H9 (cell line): ENCODE measurements at regions not wholly inside any gene's neighbourhood (a gene's known extent, or its start where the extent isn't known, plus 50 kb on each side); places are given as distances from the start of the nearest gene placed in this dataset.

ENCODE experiments used
- DNase-seq: peaks from one replicate; pipeline ENCODE4 v3.0.0-alpha.2; 2017
- H2AFZ ChIP-seq: one replicate; pipeline ENCODE4 v1.6.1; 2013; ENCODE audit warnings: mild to moderate bottlenecking, low read length, control low read depth, moderate library complexity
- H2AK5ac ChIP-seq: 2 replicates; pipeline ENCODE4 v1.6.1; 2013; ENCODE audit warnings: low read length, control low read depth, mixed read lengths; ENCODE audit not compliant: insufficient read length
- H2BK120ac ChIP-seq: one replicate; pipeline ENCODE4 v1.6.1; 2013; ENCODE audit warnings: low read depth, mild to moderate bottlenecking, low read length, control low read depth, inconsistent platforms; ENCODE audit not compliant: poor library complexity, severe bottlenecking
- H2BK12ac ChIP-seq: 2 replicates; pipeline ENCODE4 v1.6.1; 2013; ENCODE audit warnings: low read length, control low read depth, mixed read lengths, low read depth; ENCODE audit not compliant: insufficient read length
- H2BK15ac ChIP-seq: 2 replicates; pipeline ENCODE4 v1.6.1; 2013; ENCODE audit warnings: low read depth, low read length, control low read depth
- H2BK20ac ChIP-seq: one replicate; pipeline ENCODE4 v1.6.1; 2013; ENCODE audit warnings: low read depth, mild to moderate bottlenecking, low read length, control low read depth, inconsistent platforms; ENCODE audit not compliant: poor library complexity, severe bottlenecking
- H2BK5ac ChIP-seq: 2 replicates; pipeline ENCODE4 v1.6.1; 2013; ENCODE audit warnings: low read length, control low read depth, mixed read lengths; ENCODE audit not compliant: insufficient read length
- H3K14ac ChIP-seq: 2 replicates; pipeline ENCODE4 v1.6.1; 2013; ENCODE audit warnings: low read length, control low read depth; ENCODE audit not compliant: insufficient read depth
- H3K18ac ChIP-seq: 2 replicates; pipeline ENCODE4 v1.6.1; 2013; ENCODE audit warnings: low read depth, mild to moderate bottlenecking, mixed read lengths, low read length, control low read depth; ENCODE audit not compliant: insufficient read length
- H3K23ac ChIP-seq: 2 replicates; pipeline ENCODE4 v1.6.1; 2013; ENCODE audit warnings: low read length, control low read depth, mixed read lengths, low read depth; ENCODE audit not compliant: insufficient read length
- H3K23me2 ChIP-seq: 2 replicates; pipeline ENCODE4 v1.6.1; 2013; ENCODE audit warnings: low read depth, mild to moderate bottlenecking, mixed read lengths, low read length, control low read depth; ENCODE audit not compliant: insufficient read length, poor library complexity, severe bottlenecking
- H3K27ac ChIP-seq: 2 replicates; pipeline ENCODE4 v1.5.1; 2013; ENCODE audit warnings: low read length, control low read depth, mixed read lengths, low read depth; ENCODE audit not compliant: insufficient read length
- H3K27me3 ChIP-seq: 2 replicates; pipeline ENCODE4 v1.6.1; 2013; ENCODE audit warnings: low read length, control low read depth, inconsistent platforms; ENCODE audit not compliant: insufficient read depth
- H3K4ac ChIP-seq: 2 replicates; pipeline ENCODE4 v1.6.1; 2013; ENCODE audit warnings: low read depth, mild to moderate bottlenecking, control low read depth, inconsistent platforms, low read length, moderate library complexity
- H3K4me1 ChIP-seq: 2 replicates; pipeline ENCODE4 v1.6.1; 2013; ENCODE audit warnings: low read length, control low read depth, inconsistent platforms; ENCODE audit not compliant: insufficient read depth
- H3K4me2 ChIP-seq: 2 replicates; pipeline ENCODE4 v1.6.1; 2013; ENCODE audit warnings: low read length, control low read depth, mixed read lengths; ENCODE audit not compliant: insufficient read length, insufficient read depth
- H3K56ac ChIP-seq: 2 replicates; pipeline ENCODE4 v1.6.1; 2013; ENCODE audit warnings: low read depth, mild to moderate bottlenecking, mixed read lengths, low read length, control low read depth; ENCODE audit not compliant: insufficient read length
- H3K79me1 ChIP-seq: 2 replicates; pipeline ENCODE4 v1.6.1; 2013; ENCODE audit warnings: low read depth, mild to moderate bottlenecking, moderate library complexity, low read length, control low read depth, inconsistent platforms; ENCODE audit not compliant: insufficient read depth, poor library complexity, severe bottlenecking
- H3K79me2 ChIP-seq: 2 replicates; pipeline ENCODE4 v1.6.1; 2013; ENCODE audit warnings: low read length, control low read depth, inconsistent platforms; ENCODE audit not compliant: insufficient read depth
- H3K9ac ChIP-seq: 2 replicates; pipeline ENCODE4 v1.6.1; 2013; ENCODE audit warnings: low read length, control low read depth, mixed read lengths; ENCODE audit not compliant: insufficient read length; ENCODE audit errors: extremely low read depth
- H3K9me3 ChIP-seq: one replicate; pipeline ENCODE4 v1.6.1; 2013; ENCODE audit warnings: low read depth, low read length, inconsistent platforms; ENCODE audit not compliant: control insufficient read depth
- H3T11ph ChIP-seq: one replicate; pipeline ENCODE4 v1.6.1; 2013; ENCODE audit warnings: mild to moderate bottlenecking, low read length, control low read depth, inconsistent platforms
- H4K20me1 ChIP-seq: one replicate; pipeline ENCODE4 v1.6.1; 2013; ENCODE audit not compliant: control insufficient read depth, insufficient read length, insufficient read depth
- H4K5ac ChIP-seq: 2 replicates; pipeline ENCODE4 v1.6.1; 2013; ENCODE audit warnings: low read depth, mild to moderate bottlenecking, mixed read lengths, low read length, control low read depth; ENCODE audit not compliant: insufficient read length
- H4K8ac ChIP-seq: replicated peaks from 2 replicates; pipeline ENCODE4 v1.6.1; 2013; ENCODE audit warnings: low read length, control low read depth, mixed read lengths, low read depth; ENCODE audit not compliant: insufficient read length
- H4K91ac ChIP-seq: 2 replicates; pipeline ENCODE4 v1.6.1; 2013; ENCODE audit warnings: low read depth, mild to moderate bottlenecking, moderate library complexity, mixed read lengths, low read length, control low read depth; ENCODE audit not compliant: insufficient read length
- H3K27ac Mint-ChIP-seq, 3 experiments: 2 replicates in 2 of 3; 3 replicates in 1 of 3; pipeline ENCODE4 v1.8.0; 2020 to 2021; ENCODE audit warnings: mixed read lengths in 3 of 3, mild to moderate bottlenecking in 1 of 3, moderate library complexity in 1 of 3
- H3K27me3 Mint-ChIP-seq: 2 replicates; pipeline ENCODE4 v1.8.0; 2021; ENCODE audit warnings: low read depth, mild to moderate bottlenecking, moderate library complexity, mixed read lengths
- H3K36me3 Mint-ChIP-seq, 3 experiments: 2 replicates in 2 of 3; 3 replicates in 1 of 3; pipeline ENCODE4 v1.8.0; 2020 to 2021; ENCODE audit warnings: low read depth in 3 of 3, mixed read lengths in 3 of 3; ENCODE audit not compliant: insufficient read depth in 1 of 3
- H3K4me1 Mint-ChIP-seq, 2 experiments: 2 replicates each; pipeline ENCODE4 v1.8.0; 2020; ENCODE audit warnings: mixed read lengths in 2 of 2
- H3K4me3 Mint-ChIP-seq, 2 experiments: 2 replicates in 1 of 2; 3 replicates in 1 of 2; pipeline ENCODE4 v1.8.0; 2020 to 2021; ENCODE audit warnings: mild to moderate bottlenecking in 2 of 2, mixed read lengths in 2 of 2, moderate library complexity in 1 of 2
- H3K9me3 Mint-ChIP-seq, 2 experiments: 2 replicates in 1 of 2; 3 replicates in 1 of 2; pipeline ENCODE4 v1.8.0; 2020; ENCODE audit warnings: mild to moderate bottlenecking in 2 of 2, mixed read lengths in 2 of 2, moderate library complexity in 1 of 2
- WGBS: extraction: QIAGEN DNeasy Blood & Tissue Kit; methylation state at CpG from one replicate; pipeline ENCODE4 v1.1.7; 2013; ENCODE audit warnings: missing lambda C conversion rate, low lambda C conversion rate, mixed read lengths; ENCODE audit not compliant: insufficient read length; ENCODE audit errors: extremely low coverage; 5-methylcytosine and 5-hydroxymethylcytosine counted together
- TF ChIP-seq, protein P1 (sequence below): fragments of 200-600 bp; sonication (generic); conservative IDR thresholded peaks from 3 replicates; pipeline ENCODE4 v1.8.0; 2021; ENCODE audit warnings: antibody characterized with exemption, mild to moderate bottlenecking

DNA sequence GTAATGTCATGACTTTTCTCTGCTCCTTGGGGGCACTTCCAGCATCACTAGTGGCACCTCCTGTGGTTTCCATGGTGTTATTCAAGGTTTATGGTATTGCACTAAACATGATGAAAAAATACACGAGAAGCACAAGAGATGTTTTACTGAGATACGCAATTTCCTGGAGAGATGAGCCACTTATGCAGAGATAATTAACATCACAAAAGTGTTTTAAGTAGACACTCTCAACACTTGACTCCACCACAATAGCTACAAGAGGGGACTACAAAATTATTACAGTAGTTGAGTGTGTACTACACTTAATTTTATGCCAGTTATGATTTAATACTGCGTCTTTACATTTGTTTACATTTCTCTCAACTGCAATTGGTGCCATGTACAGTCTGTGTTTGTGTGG, 906.7 kb downstream of the DNAJB9 start:
- Histone ChIP-seq H3K4me2 (no peak overlapping the region), H3K79me2 (no peaks in the 10 kb centered on the region), H3K4ac (no peak overlapping the region), H4K20me1 (no peaks in the 10 kb centered on the region), H2AK5ac (no peak overlapping the region), H2AFZ (no peak overlapping the region), H3K56ac (no peak overlapping the region), H4K91ac (no peak overlapping the region), H3K23me2 (no peaks in the 10 kb centered on the region), H3K27ac (no peak overlapping the region), H2BK20ac (no peak overlapping the region), H2BK5ac (no peak overlapping the region), H4K5ac (no peak overlapping the region), H3K79me1 (no peaks in the 10 kb centered on the region), H3K23ac (no peak overlapping the region), H2BK15ac (no peak overlapping the region), H3K18ac (no peak overlapping the region), H4K8ac (no peak overlapping the region), H2BK120ac (no peak overlapping the region), H3K9ac (no peak overlapping the region), H3T11ph (no peak overlapping the region), H3K14ac (no peak overlapping the region), H2BK12ac (no peak overlapping the region), H3K4me1 (no peaks in the 10 kb centered on the region), H3K9me3 (no peaks in the 10 kb centered on the region), H3K27me3 (no peaks in the 10 kb centered on the region)
- no CpG with 5 or more reads among the region's 3 CpGs for WGBS
- Mint-ChIP-seq H3K27ac (no peak overlapping the region; a peak in 1 of 7 replicates), H3K4me3 (no peak overlapping the region), H3K27me3 (no peaks in the 10 kb centered on the region), H3K36me3 (no peaks in the 10 kb centered on the region), H3K4me1 (peaks cover 0 to 4% of the 10 kb centered on the region in 2 experiments; a peak in 1 of 4 replicates), H3K9me3 (no peaks in the 10 kb centered on the region)
- TF ChIP-seq, protein P1, sequence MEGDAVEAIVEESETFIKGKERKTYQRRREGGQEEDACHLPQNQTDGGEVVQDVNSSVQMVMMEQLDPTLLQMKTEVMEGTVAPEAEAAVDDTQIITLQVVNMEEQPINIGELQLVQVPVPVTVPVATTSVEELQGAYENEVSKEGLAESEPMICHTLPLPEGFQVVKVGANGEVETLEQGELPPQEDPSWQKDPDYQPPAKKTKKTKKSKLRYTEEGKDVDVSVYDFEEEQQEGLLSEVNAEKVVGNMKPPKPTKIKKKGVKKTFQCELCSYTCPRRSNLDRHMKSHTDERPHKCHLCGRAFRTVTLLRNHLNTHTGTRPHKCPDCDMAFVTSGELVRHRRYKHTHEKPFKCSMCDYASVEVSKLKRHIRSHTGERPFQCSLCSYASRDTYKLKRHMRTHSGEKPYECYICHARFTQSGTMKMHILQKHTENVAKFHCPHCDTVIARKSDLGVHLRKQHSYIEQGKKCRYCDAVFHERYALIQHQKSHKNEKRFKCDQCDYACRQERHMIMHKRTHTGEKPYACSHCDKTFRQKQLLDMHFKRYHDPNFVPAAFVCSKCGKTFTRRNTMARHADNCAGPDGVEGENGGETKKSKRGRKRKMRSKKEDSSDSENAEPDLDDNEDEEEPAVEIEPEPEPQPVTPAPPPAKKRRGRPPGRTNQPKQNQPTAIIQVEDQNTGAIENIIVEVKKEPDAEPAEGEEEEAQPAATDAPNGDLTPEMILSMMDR: no peak
- no peak for DNase-seq
